IPS DF 4.7 (cell line): ENCODE measurements at regions not wholly inside any gene's neighbourhood (a gene's known extent, or its start where the extent isn't known, plus 50 kb on each side); places are given as distances from the start of the nearest gene placed in this dataset.

ENCODE experiments used
- DNase-seq: peaks from one replicate; pipeline ENCODE4 v3.0.0-alpha.2; 2013; ENCODE audit warnings: low spot score; ENCODE audit errors: extremely low read depth

GRCh38 chr6:22087960-22088706 is 208.7 kb downstream of the PRL start:
- no peak for DNase-seq

DNA sequence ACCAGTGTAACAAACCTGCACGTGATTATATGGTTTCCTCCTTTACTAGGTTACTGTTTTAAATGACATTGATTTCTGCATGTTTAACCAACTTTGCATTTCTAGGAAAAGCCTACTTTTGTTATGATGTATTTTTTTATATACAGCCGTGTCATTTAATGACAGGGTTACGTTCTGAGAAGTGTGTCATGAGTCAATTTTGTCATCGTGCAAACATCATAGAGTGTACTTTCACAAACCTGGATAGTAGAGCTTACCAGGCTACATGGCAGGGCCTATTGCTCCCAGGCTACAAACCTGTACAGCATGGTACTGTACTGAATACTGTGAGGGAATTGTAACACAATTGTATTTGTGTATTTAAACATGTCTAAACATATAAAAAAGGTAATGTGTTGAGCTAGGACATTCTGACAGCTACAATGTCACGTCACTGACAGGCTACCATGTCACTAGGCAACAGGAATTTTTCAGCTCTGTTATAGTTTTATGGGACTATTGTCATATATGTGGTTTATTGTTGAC is 205.3 kb downstream of the PRL start:
- no peak for DNase-seq

DNA sequence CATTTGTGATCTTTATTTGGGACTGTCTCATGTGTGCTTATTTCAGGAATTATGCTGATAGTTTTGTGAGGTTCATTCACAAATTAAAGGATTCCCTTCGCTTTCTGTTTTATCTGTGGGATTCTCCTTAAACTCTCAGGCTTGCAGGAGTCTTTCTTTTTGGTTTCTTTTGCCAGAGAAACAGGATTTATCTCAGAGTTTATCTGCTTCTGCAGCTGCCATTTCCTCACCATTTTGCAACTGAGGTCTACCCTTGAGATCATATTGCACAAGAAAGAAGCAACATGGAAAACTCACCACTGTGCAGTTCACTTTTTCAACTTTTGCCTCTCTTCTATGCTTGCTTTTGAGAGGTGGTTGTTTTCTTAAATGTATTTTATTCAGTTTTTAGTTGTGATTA is 201.0 kb downstream of the PRL start:
- DNase-seq: no peak

- DNase-seq: no peak
Observed at GRCh38 chr6:22098601-22099031, 198.2 kb downstream of the PRL start.

- DNase-seq: no peak
Observed at GRCh38 chr6:22099231-22099630, 197.6 kb downstream of the PRL start.

DNA sequence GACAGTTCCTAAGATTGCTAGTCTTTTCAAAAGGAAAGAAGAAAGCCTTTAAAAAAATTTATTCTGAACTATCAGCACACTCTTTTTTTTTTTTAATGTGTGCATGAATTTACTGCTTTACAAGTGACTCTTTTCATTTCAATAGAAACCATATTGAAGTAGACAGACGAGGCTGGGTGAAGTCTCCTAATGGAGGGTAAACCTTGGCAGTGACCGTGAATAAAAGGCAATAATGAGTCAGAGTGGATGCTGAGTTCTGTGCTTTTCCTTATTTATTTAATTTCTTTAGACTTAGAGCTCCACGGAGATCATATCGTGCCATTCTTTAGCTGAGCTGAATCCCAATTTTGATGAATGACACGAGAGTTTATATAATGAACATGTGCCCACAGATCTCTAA is 196.9 kb downstream of the PRL start:
- DNase-seq: no peak

GRCh38 chr6:22101163-22101562 is 195.7 kb downstream of the PRL start:
- DNase-seq: no peak

GRCh38 chr6:22102671-22103070 is 194.2 kb downstream of the PRL start:
- DNase-seq: no peak

DNA sequence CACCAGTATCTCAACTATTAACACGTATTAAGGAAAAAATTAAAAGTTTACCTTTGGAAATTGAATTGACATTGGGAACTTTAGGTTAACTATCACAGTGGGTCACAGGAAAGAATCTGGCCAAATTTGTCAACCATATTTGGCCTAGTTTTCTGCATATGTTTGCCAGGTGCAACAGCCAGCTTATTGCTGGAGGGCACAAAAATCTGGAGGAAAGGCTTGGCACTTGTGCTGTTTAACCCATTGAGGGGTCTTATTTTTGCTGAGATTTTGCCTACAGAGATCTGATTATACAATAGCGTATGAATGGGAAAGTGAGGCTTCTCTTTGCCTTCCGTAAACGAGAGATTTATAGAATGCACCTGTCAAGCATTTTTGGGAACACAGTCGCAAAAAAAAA is 190.4 kb downstream of the PRL start:
- no peak for DNase-seq

DNA sequence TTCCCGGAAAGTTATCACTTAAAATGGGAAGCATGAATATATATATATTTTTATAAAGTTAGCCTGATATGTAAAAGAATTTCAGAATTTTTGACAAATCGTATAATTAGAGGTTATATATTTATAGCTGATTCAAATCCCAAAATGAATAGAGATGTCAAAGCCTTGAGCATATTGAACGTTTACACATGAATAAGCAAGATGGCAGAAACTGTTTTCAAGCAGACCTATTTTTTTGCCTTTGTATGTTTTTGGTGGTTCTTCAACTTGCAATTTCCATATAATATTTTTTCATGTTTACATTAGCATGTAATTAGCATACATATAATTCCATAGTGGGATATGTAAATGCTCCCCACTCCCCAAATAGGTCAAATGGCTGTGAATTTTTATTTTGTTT is 189.9 kb downstream of the PRL start:
- DNase-seq: no peak

DNA sequence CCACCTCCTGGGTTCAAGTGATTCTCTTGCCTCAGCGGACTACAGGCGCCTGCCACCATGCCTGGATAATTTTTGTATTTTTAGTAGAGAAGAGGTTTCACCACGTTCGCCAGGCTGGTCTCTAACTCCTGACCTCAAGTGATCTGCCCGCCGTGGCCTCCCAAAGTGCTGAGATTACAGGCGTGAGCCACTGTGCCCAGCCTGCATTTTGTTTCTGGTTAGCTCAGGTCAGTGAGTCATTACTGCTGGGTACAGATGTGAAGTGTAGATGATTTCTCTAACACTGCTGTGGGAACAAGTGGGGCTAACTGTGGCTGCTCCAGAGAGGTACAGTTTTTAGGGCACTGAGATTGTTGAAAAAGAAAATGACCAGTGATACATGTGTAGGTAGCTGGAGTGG is 188.6 kb downstream of the PRL start:
- DNase-seq: no peak

DNA sequence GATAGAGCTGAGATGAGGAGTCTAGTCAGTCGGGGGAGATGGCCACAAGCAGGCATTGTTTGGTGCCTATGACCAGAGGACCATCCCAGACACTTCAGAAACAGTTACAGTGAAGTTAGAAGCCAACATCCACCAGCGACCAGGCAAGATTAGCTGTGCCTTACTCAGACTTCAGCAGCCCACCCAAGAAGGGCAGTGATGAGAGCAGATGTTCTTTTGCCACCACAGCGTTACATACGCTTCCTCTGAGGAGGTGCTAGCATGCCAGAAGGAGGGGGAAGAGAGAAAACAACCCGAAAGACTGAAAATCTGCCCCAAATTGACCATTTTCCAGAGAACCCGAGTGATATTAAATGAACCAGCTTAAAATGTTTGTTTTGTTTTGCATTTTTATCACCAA is 186.8 kb downstream of the PRL start:
- DNase-seq: no peak

GRCh38 chr6:22112461-22112860 is 184.4 kb downstream of the PRL start:
- DNase-seq: no peak

DNA sequence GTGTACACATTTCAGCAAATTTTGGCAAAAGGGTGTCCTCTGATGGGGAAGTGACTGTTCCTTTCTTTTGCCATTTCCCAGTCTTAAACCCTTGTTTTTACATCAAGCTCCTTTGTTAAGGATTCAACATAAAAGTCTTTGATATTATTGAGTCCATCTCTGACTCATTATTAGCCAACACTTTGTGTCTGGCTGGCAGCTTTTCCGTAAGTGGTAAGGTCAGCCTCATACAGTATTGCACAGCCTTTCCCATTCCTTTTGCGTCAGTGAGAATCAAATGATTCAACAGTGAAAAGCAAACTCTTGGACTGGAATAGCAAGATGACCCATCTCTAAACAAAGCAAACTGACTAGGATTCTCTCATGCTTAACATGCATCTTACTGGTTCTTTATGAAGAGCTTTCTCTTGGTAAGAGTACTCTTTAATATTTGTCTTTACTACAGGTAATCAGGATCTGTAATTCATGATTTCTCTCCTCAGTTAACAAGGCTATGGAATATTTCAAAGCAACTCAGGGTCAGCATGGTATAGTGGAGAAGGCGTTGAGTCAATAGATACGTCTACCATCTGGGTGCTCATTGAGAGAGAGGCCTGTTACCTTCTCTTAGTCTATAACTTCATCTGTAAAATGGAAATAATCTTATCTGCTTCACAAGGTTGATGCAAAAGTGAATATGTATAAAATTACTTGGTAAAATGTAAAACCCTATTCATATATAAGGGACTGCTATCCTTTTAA is 183.6 kb downstream of the PRL start:
- DNase-seq: no peak

DNA sequence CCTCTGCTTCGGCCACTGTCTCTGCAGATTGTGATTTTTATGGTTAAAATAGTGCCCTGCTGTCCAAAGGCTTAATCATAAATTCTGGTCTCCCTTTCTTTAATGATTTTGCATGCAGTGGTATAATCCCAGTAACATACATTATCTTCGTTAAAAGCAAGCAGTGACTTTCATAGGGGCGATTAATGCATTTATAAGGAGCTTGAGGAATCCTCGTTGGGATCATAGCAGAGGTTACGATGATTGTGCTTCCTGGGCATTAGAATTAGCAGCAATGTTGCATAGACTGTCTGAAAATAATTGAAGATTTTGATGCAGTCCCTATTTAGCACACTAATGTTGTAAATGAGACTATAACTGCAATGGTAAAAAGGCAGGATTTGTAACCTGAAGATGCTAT is 181.3 kb downstream of the PRL start:
- no peak for DNase-seq

DNA sequence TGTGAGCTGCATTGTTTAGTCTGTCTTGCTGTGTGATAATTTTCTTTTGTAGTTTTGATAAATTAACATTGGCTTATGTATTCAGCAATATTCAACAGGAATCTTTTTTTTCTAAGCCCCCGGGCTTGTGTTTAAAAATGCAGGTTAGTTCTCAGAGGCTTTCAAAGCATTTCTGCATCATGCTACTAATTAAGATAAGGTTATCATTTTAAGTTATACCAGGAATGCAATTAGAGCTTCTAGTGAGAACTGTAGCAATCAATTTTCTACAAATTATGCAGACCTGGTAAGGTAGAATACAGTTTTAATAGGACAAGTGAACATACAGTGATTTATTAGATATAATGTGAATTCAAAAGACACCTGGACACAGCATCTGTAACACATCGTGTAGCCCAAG is 179.2 kb downstream of the PRL start:
- no peak for DNase-seq

DNA sequence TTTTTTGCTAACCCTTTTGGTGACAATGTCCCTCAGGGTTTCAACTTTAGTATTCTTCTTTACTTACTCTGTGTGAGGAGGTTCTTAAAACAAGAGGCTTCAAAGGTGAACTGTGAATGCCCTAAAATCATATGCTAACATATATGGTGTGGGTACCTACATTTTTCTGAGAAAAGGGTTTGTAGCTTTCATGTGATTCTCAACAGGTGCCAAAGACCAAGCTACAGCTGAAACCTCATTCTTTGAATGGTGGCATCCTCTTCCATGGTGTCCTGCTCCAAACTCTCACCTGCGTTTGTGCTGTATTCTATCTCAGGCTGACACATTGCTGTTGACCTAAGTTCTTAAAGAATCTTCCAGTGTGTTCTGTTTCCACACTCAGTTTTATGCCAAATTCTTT is 177.3 kb downstream of the PRL start:
- no peak for DNase-seq

DNA sequence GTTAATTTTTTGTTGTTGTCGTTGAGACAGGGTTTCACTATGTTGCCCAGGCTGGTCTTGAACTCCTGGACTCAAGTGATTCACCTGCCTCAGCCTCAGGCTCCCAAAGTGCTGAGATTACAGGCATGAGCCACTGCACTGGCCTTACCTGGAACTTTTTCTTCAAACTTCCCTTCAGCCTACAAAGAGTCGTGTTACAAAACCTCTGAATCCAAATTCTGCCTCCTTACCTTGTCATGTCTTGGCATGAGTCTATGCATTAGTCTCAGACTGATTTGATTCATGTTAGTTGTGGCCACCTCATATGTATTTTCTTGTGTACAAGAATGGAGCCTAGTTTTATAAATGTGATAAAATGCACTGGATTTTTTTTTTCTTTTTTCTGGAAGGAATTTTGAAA is 172.1 kb downstream of the PRL start:
- DNase-seq: no peak

DNA sequence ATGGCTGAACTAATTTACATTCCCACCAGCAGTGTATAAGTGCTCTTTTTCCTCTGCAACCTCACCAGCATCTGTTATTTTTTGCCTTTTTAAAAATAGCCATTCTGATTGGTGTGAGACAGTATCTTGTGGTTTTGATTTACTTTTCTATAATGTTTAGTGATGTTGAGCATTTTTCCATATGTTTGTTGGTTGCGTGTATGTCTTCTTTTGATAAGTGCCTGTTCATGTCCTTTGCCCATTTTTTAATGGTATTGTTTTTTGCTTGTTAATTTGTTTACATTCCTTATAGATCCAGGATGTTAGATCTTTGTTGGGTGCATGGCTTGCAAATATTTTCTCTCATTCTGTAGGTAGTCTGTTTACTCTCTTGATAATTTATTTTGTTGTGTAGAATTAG is 169.9 kb downstream of the PRL start:
- DNase-seq: no peak

DNA sequence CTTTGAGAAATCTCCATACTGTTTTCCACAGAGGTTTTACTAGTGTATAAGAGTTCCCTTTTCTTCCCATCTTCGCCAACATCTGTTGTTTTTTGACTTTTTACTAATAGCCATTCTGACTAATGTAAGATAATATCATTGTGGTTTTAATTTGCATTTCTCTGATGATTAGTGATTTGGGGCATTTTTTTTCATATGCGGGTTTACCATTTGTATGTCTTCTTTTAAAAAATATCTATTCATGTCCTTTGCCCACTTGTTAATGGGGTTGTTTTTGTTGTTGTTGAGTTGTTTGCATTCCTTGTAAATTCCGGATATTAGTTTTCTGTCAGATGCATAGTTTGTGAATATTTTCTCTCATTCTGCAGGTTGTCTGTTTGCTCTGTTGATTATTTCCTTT is 167.1 kb downstream of the PRL start:
- no peak for DNase-seq

DNA sequence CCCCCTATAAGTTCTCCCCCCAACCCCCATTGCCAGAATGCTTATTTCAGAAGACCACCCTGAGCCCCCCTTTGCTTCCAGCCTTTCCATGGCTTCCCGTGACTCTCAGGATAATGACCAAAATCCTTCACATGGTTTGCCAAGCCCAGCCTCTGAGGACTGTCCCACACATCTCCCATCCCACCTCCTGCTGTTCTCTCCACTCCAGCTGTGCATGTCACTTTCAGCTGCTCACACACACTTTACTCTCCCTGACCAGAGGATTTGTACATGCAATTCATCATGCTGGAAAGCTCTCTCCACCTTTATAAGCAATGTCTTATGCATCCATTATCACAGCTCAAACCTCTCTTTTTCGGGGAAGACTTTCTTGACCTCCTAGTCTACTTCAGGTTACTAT is 164.2 kb downstream of the PRL start:
- DNase-seq: no peak

- DNase-seq: no peak
Observed at GRCh38 chr6:22133357-22133756, 163.5 kb downstream of the PRL start.

DNA sequence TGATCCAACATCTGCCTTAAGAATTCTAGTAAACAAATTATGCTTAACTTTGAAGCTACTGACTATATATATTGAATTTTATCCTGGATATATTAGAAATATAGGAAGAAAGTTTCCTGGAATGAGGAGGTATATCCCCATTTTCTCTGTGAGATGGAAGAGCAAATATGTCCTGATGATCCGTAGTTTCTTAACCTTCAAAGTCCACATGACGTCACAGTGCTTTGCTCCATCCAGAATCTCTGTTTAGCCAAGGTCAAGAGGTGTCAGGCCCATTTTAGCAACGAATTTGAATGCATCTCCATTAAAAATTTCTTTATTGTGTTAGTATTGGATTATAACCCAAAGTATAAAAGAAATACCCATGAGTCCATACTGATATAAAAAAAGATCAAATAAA is 162.5 kb downstream of the PRL start:
- DNase-seq: no peak
